K562 (cell line): ENCODE measurements at regions not wholly inside any gene's neighbourhood (a gene's known extent, or its start where the extent isn't known, plus 50 kb on each side); places are given as distances from the start of the nearest gene placed in this dataset.

Experiments
- ATAC-seq: fragments of 200-7000 bp; cut with Tn5 transposase; 3 replicates; pipeline ENCODE4 v1.9.1; 2020; ENCODE audit warnings: moderate library complexity
- BruUV-seq: library from RNA; stranded (reverse); fragments of 400-500 nt; replicated peaks from 2 replicates; lab custom pipeline; 2021; lab: Mats Ljungman, UMichigan
- CTCF ChIA-PET: fragments of 300-600 bp; formaldehyde crosslinking; extraction: SDS; loops from one replicate; lab custom pipeline; 2021; ENCODE audit warnings: low intra/inter-chr PET ratio; lab: Yijun Ruan, JAX
- POLR2A ChIA-PET: fragments of 300-600, 350-650 bp; sonication (Branson Sonifier 250); formaldehyde crosslinking; extraction: SDS; loops from one replicate; lab custom pipeline; 2021; ENCODE audit warnings: antibody characterized with exemption, inconsistent platforms; lab: Yijun Ruan, JAX
- DNase-seq, 4 experiments: peaks; one replicate each; pipeline versions ENCODE4 v3.0.0 to v3.0.0-alpha.2; 2011 to 2018; ENCODE audit warnings: low spot score in 3 of 4, mixed read lengths in 3 of 4; ENCODE audit errors: extremely low read depth in 1 of 4
- FAIRE-seq: peaks from 2 replicates; lab custom pipeline; 2011; peaks lifted over from hg19 to GRCh38; lab: Jason Lieb, UNC
- H2AFZ ChIP-seq: 2 replicates; pipeline ENCODE4 v1.6.0; 2011; ENCODE audit warnings: low read depth, low read length, control low read depth, inconsistent platforms
- H3K27ac ChIP-seq: fragments of 200-600 bp; 3 replicates; pipeline ENCODE4 v1.8.0; 2011; ENCODE audit warnings: low read depth, mild to moderate bottlenecking, control low read depth, inconsistent platforms, low read length, moderate library complexity, mixed read lengths; ENCODE audit errors: extremely low read depth
- H3K27me3 ChIP-seq, 2 experiments: fragments of 300-600 bp in 1 of 2; 2 replicates in 1 of 2; 3 replicates in 1 of 2; pipeline versions ENCODE4 v1.6.0 to v1.8.0; 2011; ENCODE audit warnings: inconsistent platforms in 2 of 2, low read length in 2 of 2, mild to moderate bottlenecking in 1 of 2, mixed read lengths in 1 of 2, moderate library complexity in 1 of 2; ENCODE audit not compliant: control insufficient read depth in 2 of 2, insufficient read depth in 2 of 2
- H3K36me3 ChIP-seq: fragments of 300-600 bp; 3 replicates; pipeline ENCODE4 v1.8.0; 2011; ENCODE audit warnings: mild to moderate bottlenecking, low read length, inconsistent platforms; ENCODE audit not compliant: control insufficient read depth, insufficient read depth
- H3K4me1 ChIP-seq, 2 experiments: fragments of 200-600 bp in 1 of 2; replicated peaks in 1 of 2; 2 replicates in 1 of 2; 3 replicates in 1 of 2; pipeline versions ENCODE4 v1.5.1 to v1.8.0; 2011; ENCODE audit warnings: inconsistent platforms in 2 of 2, low read length in 2 of 2, mild to moderate bottlenecking in 1 of 2, mixed read lengths in 1 of 2, moderate library complexity in 1 of 2; ENCODE audit not compliant: control insufficient read depth in 2 of 2, insufficient read depth in 2 of 2
- H3K4me2 ChIP-seq: 2 replicates; pipeline ENCODE4 v1.6.1; 2011; ENCODE audit warnings: low read length, control low read depth, inconsistent platforms, mixed read lengths; ENCODE audit not compliant: insufficient read depth
- H3K4me3 ChIP-seq: fragments of 200-600 bp; sonication (generic), shearing (Covaris generic); 2 replicates; pipeline ENCODE4 v1.5.1; 2016; ENCODE audit warnings: control low read depth, inconsistent platforms
- H3K79me2 ChIP-seq: fragments of 200-600 bp; 3 replicates; pipeline ENCODE4 v1.8.0; 2011; ENCODE audit warnings: low read length, inconsistent platforms; ENCODE audit not compliant: control insufficient read depth, insufficient read depth
- H3K9ac ChIP-seq, 2 experiments: 2 replicates each; pipeline versions ENCODE4 v1.6.0 to v1.6.1; 2011; ENCODE audit warnings: low read depth in 2 of 2, low read length in 2 of 2, control low read depth in 1 of 2, inconsistent platforms in 1 of 2, mild to moderate bottlenecking in 1 of 2, mixed read lengths in 1 of 2; ENCODE audit not compliant: insufficient read depth in 1 of 2
- H3K9me1 ChIP-seq: one replicate; pipeline ENCODE4 v1.6.0; 2011; ENCODE audit warnings: inconsistent platforms, mild to moderate bottlenecking, low read length, moderate library complexity; ENCODE audit not compliant: control insufficient read depth, insufficient read depth
- H3K9me3 ChIP-seq: replicated peaks from 2 replicates; pipeline ENCODE4 v1.5.1; 2011; ENCODE audit warnings: low read depth, low read length, inconsistent platforms; ENCODE audit not compliant: control insufficient read depth, insufficient read depth
- H4K20me1 ChIP-seq: replicated peaks from 2 replicates; pipeline ENCODE4 v1.6.1; 2011; ENCODE audit warnings: low read length, inconsistent platforms, mixed read lengths; ENCODE audit not compliant: control insufficient read depth, insufficient read depth
- ATF2 ChIP-seq: sonication (generic); formaldehyde crosslinking; IDR thresholded peaks from 2 replicates; pipeline ENCODE4 v1.8.1; 2022; ENCODE audit warnings: missing genetic modification reagents
- CAMTA2 ChIP-seq: fragments of 250-450 bp; sonication (Bioruptor Pico); conservative IDR thresholded peaks from 2 replicates; pipeline ENCODE4 v1.5.1; 2022
- DPF2 ChIP-seq: fragments of 450-650 bp; IDR thresholded peaks from 2 replicates; pipeline ENCODE4 v1.6.1; 2016
- MLLT1 ChIP-seq, 2 experiments: fragments of 450-650 bp; IDR thresholded peaks; 2 replicates each; pipeline ENCODE4 v1.6.1; 2016
- MTA3 ChIP-seq: fragments of 450-650 bp; formaldehyde crosslinking; IDR thresholded peaks from 2 replicates; pipeline ENCODE4 v1.6.1; 2017; ENCODE audit warnings: mild to moderate bottlenecking, borderline replicate concordance
- POU5F1 ChIP-seq: fragments of 150-350 bp; IDR thresholded peaks from 2 replicates; pipeline ENCODE4 v1.6.1; 2014; ENCODE audit warnings: borderline replicate concordance, low read length, low read depth, mild to moderate bottlenecking; ENCODE audit not compliant: partially characterized antibody
- SP2 ChIP-seq: IDR thresholded peaks from 2 replicates; pipeline ENCODE4 v1.6.1; 2011; ENCODE audit warnings: mild to moderate bottlenecking, low read depth, low read length, moderate library complexity; ENCODE audit not compliant: poor library complexity, severe bottlenecking; ENCODE audit errors: extremely low read depth
- ZKSCAN3 ChIP-seq: fragments of 250-450 bp; sonication (Bioruptor Pico); IDR thresholded peaks from 2 replicates; pipeline ENCODE4 v1.4.0; 2020
- ZNF133 ChIP-seq: fragments of 250-450 bp; sonication (Bioruptor Pico); IDR thresholded peaks from 2 replicates; pipeline ENCODE4 v1.4.0; 2020; ENCODE audit warnings: mild to moderate bottlenecking
- ZNF280A ChIP-seq: fragments of 450-650 bp; IDR thresholded peaks from 2 replicates; pipeline ENCODE4 v1.6.1; 2018; ENCODE audit warnings: mild to moderate bottlenecking, low read depth; ENCODE audit not compliant: partially characterized antibody
- WGBS: fragments of 100-300 bp; shearing (Covaris generic); methylation state at CpG from one replicate; pipeline ENCODE4 v1.1.6; 2016; ENCODE audit warnings: low coverage, mixed read lengths; ENCODE audit not compliant: insufficient coverage; ENCODE audit errors: missing lambda C conversion rate; 5-methylcytosine and 5-hydroxymethylcytosine counted together
- in situ Hi-C: fragments of 300-500 bp; cut with MboI; formaldehyde crosslinking; loops from 4 replicates; pipeline ENCODE4 v1.15.0; 2018; ENCODE audit warnings: inconsistent platforms, mixed read lengths
- intact Hi-C: fragments of 100-400 bp; cut with micrococcal nuclease; formaldehyde crosslinking; loops from 2 replicates; pipeline ENCODE4 v1.14.2; 2022

- Histone ChIP-seq H3K79me2 (no peaks in the 10 kb centered on the region), H3K9ac (no peak overlapping the region)
- 1% methylated on average over 7 of the region's 7 CpGs for WGBS
- POLR2A ChIA-PET = interaction anchor here (0.7 to 0.9 kb wide), 2 partner anchors 11 to 278 kb away, joined by 3 read pairs; no protein-coding TSS in a partner anchor
- TF ChIP-seq ZNF280A (no peak), MTA3 (no peak), ATF2 (CRISPR knock-in tag) (no peak), POU5F1 (no peak), CAMTA2 (no peak), ZKSCAN3 (CRISPR knock-in tag) (no peak), MLLT1 (IDR thresholded peaks at IDR 0.05) (no peak), SP2 (no peak), ZNF133 (CRISPR knock-in tag) (no peak), DPF2 (no peak)
- TF ChIP-seq, all 486 proteins: peak for 0
- DNase-seq (no peak), ATAC-seq (no peak), FAIRE-seq (no peak)
- Histone ChIP-seq H3K4me1 (no peaks in the 10 kb centered on the region), H2AFZ (no peak overlapping the region), H3K9me3 (no peaks in the 10 kb centered on the region), H3K9me1 (no peaks in the 10 kb centered on the region), H3K4me3 (no peak overlapping the region), H3K36me3 (no peaks in the 10 kb centered on the region), H4K20me1 (peaks cover 10% of the 10 kb centered on the region), H3K27me3 (no peaks in the 10 kb centered on the region), H3K27ac (no peak overlapping the region), H3K4me2 (no peak overlapping the region)
- intact Hi-C loops (no loop called here), in situ Hi-C loops (no loop called here)
- CTCF ChIA-PET = no interaction called here
- BruUV-seq = no TSS peak
Measured at GRCh38 chr1:29462096-29462495, 225.8 kb downstream of the PTPRU start.
